ENCODE measurements at regions not wholly inside any gene's neighbourhood (a gene's known extent, or its start where the extent isn't known, plus 50 kb on each side); places are given as distances from the start of the nearest gene placed in this dataset.

GRCh38 chr6:84854811-84855400 is 90.5 kb upstream of the TBX18 start:
- TF ChIP-seq CTCF (IDR thresholded peaks at IDR 0.05; ENCODE audit: low read depth, low read length) (no peak), POLR2A (IDR thresholded peaks at IDR 0.05; ENCODE audit: extremely low read depth, insufficient read length) (no peak), MAX (IDR thresholded peaks at IDR 0.05; ENCODE audit: low read depth, low read length) (no peak)
